ENCODE measurements at regions not wholly inside any gene's neighbourhood (a gene's known extent, or its start where the extent isn't known, plus 50 kb on each side); places are given as distances from the start of the nearest gene placed in this dataset.

GRCh38 chr4:8682296-8682695, 89.7 kb downstream of the CPZ start:
- no peaks in the 10 kb centered on the region for H3K27me3 ChIP-seq (ENCODE audit: control insufficient read depth in 2 of 2, insufficient read depth in 2 of 2, low read length in 2 of 2)
- H3K4me1 ChIP-seq (ENCODE audit: control insufficient read depth, extremely low read depth, insufficient read depth, low read length), result no peaks in the 10 kb centered on the region
- no peaks in the 10 kb centered on the region for H3K79me2 ChIP-seq (ENCODE audit: control insufficient read depth, insufficient read depth, low read length)
- POLR2A ChIA-PET, result no interaction called here
- no peak overlapping the region for H3K27ac ChIP-seq (ENCODE audit: insufficient read depth, low read depth, low read length)
- FAIRE-seq (no peak), DNase-seq (ENCODE audit: low read depth, low spot score) (no peak)
- dilution Hi-C loops (cut with MboI; ENCODE audit: extremely low pct_ligation_motif_present, low sequenced_read_pairs) (no loop called here), intact Hi-C loops (cut with micrococcal nuclease) (no loop called here)
- no peak overlapping the region for H2AFZ ChIP-seq (ENCODE audit: low read depth, low read length)
- H3K4me3 ChIP-seq (replicated peaks in 1 of 3; ENCODE audit: insufficient read depth in 1 of 3, low read depth in 1 of 3, low read length in 3 of 3), result no peak overlapping the region
- no peaks in the 10 kb centered on the region for H3K9me3 ChIP-seq (replicated peaks; ENCODE audit: control insufficient read depth, insufficient read depth, low read length)
- no peaks in the 10 kb centered on the region for H3K9me1 ChIP-seq (replicated peaks; ENCODE audit: control insufficient read depth, extremely low read depth, insufficient read depth, low read length)
- no peak overlapping the region for H3K9ac ChIP-seq (replicated peaks; ENCODE audit: extremely low read depth, insufficient read depth, low read length)
- no peak for TF ChIP-seq CTCF (IDR thresholded peaks at IDR 0.05; ENCODE audit: extremely low read depth in 1 of 2, insufficient read depth in 1 of 2, low read depth in 1 of 2, low read length in 2 of 2)
- no peak for TF ChIP-seq MAX (IDR thresholded peaks at IDR 0.05; ENCODE audit: insufficient read depth, insufficient read length)
- no peak for TF ChIP-seq JUN (IDR thresholded peaks at IDR 0.05; ENCODE audit: borderline replicate concordance, insufficient read depth, insufficient read length, low read depth)
- no peak for TF ChIP-seq GATA2 (IDR thresholded peaks at IDR 0.05; ENCODE audit: insufficient read depth, insufficient read length, low read depth, low read length)
- no peak for TF ChIP-seq FOS (IDR thresholded peaks at IDR 0.05; ENCODE audit: borderline replicate concordance, insufficient read depth, low read length)
- TF ChIP-seq POLR2AphosphoS5 (IDR thresholded peaks at IDR 0.05; ENCODE audit: insufficient read depth, low read depth, low read length), result no peak
- H4K20me1 ChIP-seq (replicated peaks; ENCODE audit: control insufficient read depth, extremely low read depth, insufficient read depth, low read length), result no peaks in the 10 kb centered on the region
- no peak overlapping the region for H3K4me2 ChIP-seq (ENCODE audit: insufficient read depth, low read length)
- BruUV-seq (replicated peaks), result no TSS peak
- CTCF ChIA-PET, result no interaction called here
- H3K36me3 ChIP-seq (ENCODE audit: control insufficient read depth in 2 of 2, extremely low read depth in 1 of 2, insufficient read depth in 2 of 2, low read length in 2 of 2), result no peaks in the 10 kb centered on the region

- Histone ChIP-seq H4K20me1 (replicated peaks; ENCODE audit: control insufficient read depth, extremely low read depth, insufficient read depth, low read length) (no peaks in the 10 kb centered on the region), H3K4me2 (ENCODE audit: insufficient read depth, low read length) (no peak overlapping the region), H3K79me2 (ENCODE audit: control insufficient read depth, insufficient read depth, low read length) (no peaks in the 10 kb centered on the region), H3K36me3 (ENCODE audit: control insufficient read depth in 2 of 2, extremely low read depth in 1 of 2, insufficient read depth in 2 of 2, low read length in 2 of 2) (no peaks in the 10 kb centered on the region), H3K27me3 (ENCODE audit: control insufficient read depth in 2 of 2, insufficient read depth in 2 of 2, low read length in 2 of 2) (no peaks in the 10 kb centered on the region), H3K9me1 (replicated peaks; ENCODE audit: control insufficient read depth, extremely low read depth, insufficient read depth, low read length) (no peaks in the 10 kb centered on the region), H3K4me1 (ENCODE audit: control insufficient read depth, extremely low read depth, insufficient read depth, low read length) (no peaks in the 10 kb centered on the region), H3K9ac (replicated peaks; ENCODE audit: extremely low read depth, insufficient read depth, low read length) (no peak overlapping the region), H3K27ac (ENCODE audit: insufficient read depth, low read depth, low read length) (no peak overlapping the region), H3K4me3 (replicated peaks in 1 of 3; ENCODE audit: insufficient read depth in 1 of 3, low read depth in 1 of 3, low read length in 3 of 3) (no peak overlapping the region), H3K9me3 (replicated peaks; ENCODE audit: control insufficient read depth, insufficient read depth, low read length) (no peaks in the 10 kb centered on the region), H2AFZ (ENCODE audit: low read depth, low read length) (no peak overlapping the region)
- no peak for TF ChIP-seq POLR2A (IDR thresholded peaks at IDR 0.05; ENCODE audit: low read depth, low read length)
- TF ChIP-seq CTCF (IDR thresholded peaks at IDR 0.05; ENCODE audit: extremely low read depth in 1 of 2, insufficient read depth in 1 of 2, low read depth in 1 of 2, low read length in 2 of 2), result no peak
- TF ChIP-seq EZH2 (IDR thresholded peaks at IDR 0.05; ENCODE audit: borderline replicate concordance, low read depth, low read length, severe bottlenecking), result no peak
- TF ChIP-seq GATA2 (IDR thresholded peaks at IDR 0.05; ENCODE audit: insufficient read depth, insufficient read length, low read depth, low read length), result no peak
- TF ChIP-seq MYC (IDR thresholded peaks at IDR 0.05; ENCODE audit: low read depth, low read length), result no peak
- no peak for TF ChIP-seq MAX (IDR thresholded peaks at IDR 0.05; ENCODE audit: insufficient read depth, insufficient read length)
- no peak for TF ChIP-seq JUN (IDR thresholded peaks at IDR 0.05; ENCODE audit: borderline replicate concordance, insufficient read depth, insufficient read length, low read depth)
- no peak for TF ChIP-seq POLR2AphosphoS5 (IDR thresholded peaks at IDR 0.05; ENCODE audit: insufficient read depth, low read depth, low read length)
- no peak for TF ChIP-seq FOS (IDR thresholded peaks at IDR 0.05; ENCODE audit: borderline replicate concordance, insufficient read depth, low read length)
- no TSS peak for BruUV-seq (replicated peaks)
- no peak for FAIRE-seq
- CTCF ChIA-PET, result no interaction called here
- DNase-seq (ENCODE audit: low read depth, low spot score), result no peak
- dilution Hi-C loops (cut with MboI; ENCODE audit: extremely low pct_ligation_motif_present, low sequenced_read_pairs) (no loop called here), intact Hi-C loops (cut with micrococcal nuclease) (no loop called here)
- POLR2A ChIA-PET, result no interaction called here
Observed at GRCh38 chr4:8681391-8681790, 88.8 kb downstream of the CPZ start.
